ENCODE measurements at regions not wholly inside any gene's neighbourhood (a gene's known extent, or its start where the extent isn't known, plus 50 kb on each side); places are given as distances from the start of the nearest gene placed in this dataset.

GRCh38 chr2:240278661-240279060 is 138.2 kb upstream of the OTOS start:
- TF ChIP-seq, protein P1, sequence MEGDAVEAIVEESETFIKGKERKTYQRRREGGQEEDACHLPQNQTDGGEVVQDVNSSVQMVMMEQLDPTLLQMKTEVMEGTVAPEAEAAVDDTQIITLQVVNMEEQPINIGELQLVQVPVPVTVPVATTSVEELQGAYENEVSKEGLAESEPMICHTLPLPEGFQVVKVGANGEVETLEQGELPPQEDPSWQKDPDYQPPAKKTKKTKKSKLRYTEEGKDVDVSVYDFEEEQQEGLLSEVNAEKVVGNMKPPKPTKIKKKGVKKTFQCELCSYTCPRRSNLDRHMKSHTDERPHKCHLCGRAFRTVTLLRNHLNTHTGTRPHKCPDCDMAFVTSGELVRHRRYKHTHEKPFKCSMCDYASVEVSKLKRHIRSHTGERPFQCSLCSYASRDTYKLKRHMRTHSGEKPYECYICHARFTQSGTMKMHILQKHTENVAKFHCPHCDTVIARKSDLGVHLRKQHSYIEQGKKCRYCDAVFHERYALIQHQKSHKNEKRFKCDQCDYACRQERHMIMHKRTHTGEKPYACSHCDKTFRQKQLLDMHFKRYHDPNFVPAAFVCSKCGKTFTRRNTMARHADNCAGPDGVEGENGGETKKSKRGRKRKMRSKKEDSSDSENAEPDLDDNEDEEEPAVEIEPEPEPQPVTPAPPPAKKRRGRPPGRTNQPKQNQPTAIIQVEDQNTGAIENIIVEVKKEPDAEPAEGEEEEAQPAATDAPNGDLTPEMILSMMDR (IDR thresholded peaks at IDR 0.05), result no peak
- no peak for TF ChIP-seq POLR2AphosphoS5 (IDR thresholded peaks at IDR 0.05)
